Neural cell (in vitro differentiated cells): ENCODE measurements at regions not wholly inside any gene's neighbourhood (a gene's known extent, or its start where the extent isn't known, plus 50 kb on each side); places are given as distances from the start of the nearest gene placed in this dataset.

Experiments
- H2AFZ ChIP-seq: fragments of 200-600, 300-800 bp; sonication (generic), shearing (Covaris generic); 2 replicates; pipeline ENCODE4 v1.6.0; 2014; ENCODE audit warnings: low read depth, mild to moderate bottlenecking, antibody characterized with exemption, low read length, moderate library complexity
- H3F3A ChIP-seq: fragments of 200-600 bp; shearing (Covaris generic); 2 replicates; pipeline ENCODE4 v1.6.1; 2016; ENCODE audit warnings: mild to moderate bottlenecking, moderate library complexity, mixed read lengths, antibody characterized with exemption, low read length; ENCODE audit not compliant: insufficient read depth, poor library complexity, severe bottlenecking
- H3K27ac ChIP-seq: fragments of 200-600, 300-800 bp; sonication (generic), shearing (Covaris generic); 2 replicates; pipeline ENCODE4 v1.5.1; 2014; ENCODE audit warnings: mild to moderate bottlenecking, low read length, moderate library complexity
- H3K27me3 ChIP-seq: fragments of 300-800, 200-600 bp; sonication (generic), shearing (Covaris generic); 2 replicates; pipeline ENCODE4 v1.6.0; 2014; ENCODE audit warnings: mild to moderate bottlenecking, low read depth, low read length, moderate library complexity; ENCODE audit not compliant: insufficient read depth
- H3K36me3 ChIP-seq: fragments of 300-800, 200-600 bp; sonication (generic), shearing (Covaris generic); 2 replicates; pipeline ENCODE4 v1.5.1; 2014; ENCODE audit warnings: mild to moderate bottlenecking, antibody characterized with exemption, low read length, moderate library complexity; ENCODE audit not compliant: insufficient read depth
- H3K4me2 ChIP-seq: fragments of 300-800, 200-600 bp; sonication (generic), shearing (Covaris generic); 2 replicates; pipeline ENCODE4 v1.6.0; 2014; ENCODE audit warnings: mild to moderate bottlenecking, low read length
- H3K4me3 ChIP-seq: fragments of 300-800, 200-600 bp; sonication (generic), shearing (Covaris generic); 2 replicates; pipeline ENCODE4 v1.5.1; 2014; ENCODE audit warnings: mild to moderate bottlenecking, low read length, moderate library complexity
- H3K79me2 ChIP-seq: fragments of 200-600 bp; shearing (Covaris generic); replicated peaks from 2 replicates; pipeline ENCODE4 v1.6.0; 2014; ENCODE audit warnings: mild to moderate bottlenecking, low read length, moderate library complexity; ENCODE audit not compliant: insufficient read depth
- H3K9ac ChIP-seq: fragments of 300-800, 200-600 bp; sonication (generic), shearing (Covaris generic); 2 replicates; pipeline ENCODE4 v1.6.1; 2016; ENCODE audit warnings: mild to moderate bottlenecking, low read length, mixed read lengths
- H3K9me2 ChIP-seq: fragments of 200-600 bp; shearing (Covaris generic); 2 replicates; pipeline ENCODE4 v1.6.1; 2016; ENCODE audit warnings: mild to moderate bottlenecking, low read length, mixed read lengths; ENCODE audit not compliant: insufficient read depth
- H3K9me3 ChIP-seq: fragments of 200-600, 300-800 bp; sonication (generic), shearing (Covaris generic); 2 replicates; pipeline ENCODE4 v1.6.1; 2016; ENCODE audit warnings: mild to moderate bottlenecking, mixed run types, low read length, moderate library complexity, mixed read lengths
- H4K20me1 ChIP-seq: fragments of 200-600 bp; shearing (Covaris generic); 2 replicates; pipeline ENCODE4 v1.6.1; 2016; ENCODE audit warnings: mild to moderate bottlenecking, mixed run types; ENCODE audit not compliant: insufficient read depth
- CTCF ChIP-seq: fragments of 450-650 bp; IDR thresholded peaks from 2 replicates; pipeline ENCODE4 v1.5.1; 2014; ENCODE audit warnings: antibody characterized with exemption, mild to moderate bottlenecking, moderate library complexity; ENCODE audit not compliant: poor library complexity, severe bottlenecking
- EP300 ChIP-seq: fragments of 450-650 bp; conservative IDR thresholded peaks from 2 replicates; pipeline ENCODE4 v1.6.1; 2014; ENCODE audit warnings: antibody characterized with exemption, mild to moderate bottlenecking, moderate library complexity; ENCODE audit not compliant: poor library complexity, severe bottlenecking
- EZH2 ChIP-seq: fragments of 200-600, 300-800 bp; shearing (Covaris generic), sonication (generic); IDR thresholded peaks from 2 replicates; pipeline ENCODE4 v1.6.1; 2014; ENCODE audit warnings: antibody characterized with exemption, low read length, borderline replicate concordance, mild to moderate bottlenecking; ENCODE audit not compliant: insufficient read depth, poor library complexity, severe bottlenecking
- MXI1 ChIP-seq: fragments of 450-650 bp; conservative IDR thresholded peaks from 2 replicates; pipeline ENCODE4 v1.6.1; 2014; ENCODE audit warnings: antibody characterized with exemption, mild to moderate bottlenecking; ENCODE audit not compliant: poor library complexity, severe bottlenecking
- POLR2AphosphoS5 ChIP-seq: IDR thresholded peaks from 2 replicates; pipeline ENCODE4 v1.6.1; 2012
- RAD21 ChIP-seq: fragments of 450-650 bp; conservative IDR thresholded peaks from 2 replicates; pipeline ENCODE4 v1.6.1; 2014; ENCODE audit warnings: antibody characterized with exemption, mild to moderate bottlenecking, moderate library complexity
- REST ChIP-seq: IDR thresholded peaks from 2 replicates; pipeline ENCODE4 v1.6.1; 2012; ENCODE audit warnings: borderline replicate concordance
- SMC3 ChIP-seq: fragments of 450-650 bp; conservative IDR thresholded peaks from 2 replicates; pipeline ENCODE4 v1.6.1; 2014; ENCODE audit warnings: antibody characterized with exemption, mild to moderate bottlenecking, moderate library complexity; ENCODE audit not compliant: poor library complexity
- TAF1 ChIP-seq: IDR thresholded peaks from 2 replicates; pipeline ENCODE4 v1.6.1; 2012; ENCODE audit warnings: low read depth

GRCh38 chr13:106155411-106155810 lies 380.1 kb downstream of the EFNB2 start:
- Histone ChIP-seq H3K4me3 (no peak overlapping the region), H4K20me1 (no peaks in the 10 kb centered on the region), H3F3A (no peaks in the 10 kb centered on the region), H3K9ac (no peak overlapping the region), H3K36me3 (no peaks in the 10 kb centered on the region), H3K79me2 (no peaks in the 10 kb centered on the region), H3K9me3 (no peaks in the 10 kb centered on the region), H3K27ac (no peak overlapping the region), H3K9me2 (no peaks in the 10 kb centered on the region), H3K27me3 (no peaks in the 10 kb centered on the region), H3K4me2 (no peak overlapping the region), H2AFZ (no peak overlapping the region)
- TF ChIP-seq CTCF (no peak), RAD21 (no peak), REST (no peak), EP300 (no peak), TAF1 (no peak), POLR2AphosphoS5 (no peak), EZH2 (no peak), MXI1 (no peak), SMC3 (no peak)

- Histone ChIP-seq H3K9ac (no peak overlapping the region), H3K79me2 (no peaks in the 10 kb centered on the region), H3K9me2 (no peaks in the 10 kb centered on the region), H3K4me3 (no peak overlapping the region), H3K36me3 (no peaks in the 10 kb centered on the region), H4K20me1 (no peaks in the 10 kb centered on the region), H3F3A (no peaks in the 10 kb centered on the region), H2AFZ (no peak overlapping the region), H3K27ac (no peak overlapping the region), H3K4me2 (no peak overlapping the region), H3K27me3 (no peaks in the 10 kb centered on the region), H3K9me3 (no peaks in the 10 kb centered on the region)
- TF ChIP-seq SMC3 (no peak), REST (no peak), POLR2AphosphoS5 (no peak), RAD21 (no peak), TAF1 (no peak), EP300 (no peak), MXI1 (no peak)
Observed at GRCh38 chr13:106153876-106154275, 381.6 kb downstream of the EFNB2 start.
